HG03520 (cell line): ENCODE measurements at regions not wholly inside any gene's neighbourhood (a gene's known extent, or its start where the extent isn't known, plus 50 kb on each side); places are given as distances from the start of the nearest gene placed in this dataset.
"Not testable (repeated sequence)": the region's sequence is repeated elsewhere in the genome, so short reads cannot be mapped to it uniquely, and the experiment has no call there.

Source experiments
- ATAC-seq: cut with Tn5 transposase; IDR thresholded peaks from one replicate; pipeline ENCODE4 v1.9.1; 2021; ENCODE audit warnings: mild to moderate bottlenecking, moderate library complexity; ENCODE audit not compliant: unreplicated experiment

GRCh38 chr6:4420160-4420865, 284.9 kb upstream of the ECI2 start:
- no peak for ATAC-seq

GRCh38 chr6:4415549-4415948, 280.2 kb upstream of the ECI2 start:
- no peak for ATAC-seq

GRCh38 chr6:4414078-4414477, 278.7 kb upstream of the ECI2 start:
- ATAC-seq: not testable (repeated sequence)

GRCh38 chr6:4413073-4413472, 277.7 kb upstream of the ECI2 start:
- no peak for ATAC-seq

- no peak for ATAC-seq
These were observed 277.1 kb upstream of the ECI2 start for GRCh38 chr6:4412488-4412887.

GRCh38 chr6:4412077-4412476, 276.7 kb upstream of the ECI2 start:
- ATAC-seq: no peak

- ATAC-seq: peak; percentile 94
These were observed 272.3 kb upstream of the ECI2 start for GRCh38 chr6:4407710-4408109.

GRCh38 chr6:4405621-4406212, 270.3 kb upstream of the ECI2 start:
- no peak for ATAC-seq

GRCh38 chr6:4404415-4404814, 269.0 kb upstream of the ECI2 start:
- ATAC-seq: no peak

GRCh38 chr6:4403828-4404227, 268.5 kb upstream of the ECI2 start:
- ATAC-seq: no peak

GRCh38 chr6:4403023-4403752, 267.8 kb upstream of the ECI2 start:
- ATAC-seq: no peak

- no peak for ATAC-seq
These were observed 267.2 kb upstream of the ECI2 start for GRCh38 chr6:4402477-4402976.

- ATAC-seq: no peak
These were observed 266.3 kb upstream of the ECI2 start for GRCh38 chr6:4401408-4402368.

- ATAC-seq: no peak
These were observed 264.3 kb upstream of the ECI2 start for GRCh38 chr6:4399656-4400055.

GRCh38 chr6:4398791-4399190, 263.4 kb upstream of the ECI2 start:
- ATAC-seq: no peak

- no peak for ATAC-seq
These were observed 261.9 kb upstream of the ECI2 start for GRCh38 chr6:4397307-4397706.

- ATAC-seq: no peak
These were observed 260.7 kb upstream of the ECI2 start for GRCh38 chr6:4396044-4396443.

GRCh38 chr6:4395386-4395785, 260.0 kb upstream of the ECI2 start:
- ATAC-seq: no peak

GRCh38 chr6:4394786-4395185, 259.4 kb upstream of the ECI2 start:
- ATAC-seq: no peak

GRCh38 chr6:4388675-4389074, 253.3 kb upstream of the ECI2 start:
- no peak for ATAC-seq

- no peak for ATAC-seq
These were observed 249.3 kb upstream of the ECI2 start for GRCh38 chr6:4384656-4385055.
